Skeletal muscle tissue (tissue), 3 donors: ENCODE measurements at regions not wholly inside any gene's neighbourhood (a gene's known extent, or its start where the extent isn't known, plus 50 kb on each side); places are given as distances from the start of the nearest gene placed in this dataset.
"Not testable (repeated sequence)": the region's sequence is repeated elsewhere in the genome, so short reads cannot be mapped to it uniquely, and the experiment has no call there.

ENCODE experiments used
- H3K27ac ChIP-seq: one replicate; pipeline ENCODE4 v1.7.0; 2013; ENCODE audit warnings: mild to moderate bottlenecking, low read depth, low read length, inconsistent platforms
- H3K27me3 ChIP-seq, 3 donors: one replicate each; pipeline ENCODE4 v1.7.0; 2013; ENCODE audit warnings: low read length in 3 of 3; ENCODE audit not compliant: control insufficient read depth in 3 of 3, insufficient read depth in 3 of 3
- H3K36me3 ChIP-seq, 3 donors: one replicate each; pipeline ENCODE4 v1.7.0; 2013; ENCODE audit warnings: low read length in 3 of 3; ENCODE audit not compliant: control insufficient read depth in 3 of 3, insufficient read depth in 3 of 3
- H3K4me1 ChIP-seq, 3 donors: one replicate each; pipeline ENCODE4 v1.7.0; 2013; ENCODE audit warnings: low read length in 3 of 3, mild to moderate bottlenecking in 3 of 3; ENCODE audit not compliant: control insufficient read depth in 3 of 3, insufficient read depth in 3 of 3
- H3K4me3 ChIP-seq, 3 donors: one replicate each; pipeline ENCODE4 v1.7.0; 2013; ENCODE audit warnings: low read length in 3 of 3
- H3K9ac ChIP-seq, 3 donors: one replicate each; pipeline ENCODE4 v1.7.0; 2013; ENCODE audit warnings: low read length in 3 of 3, mild to moderate bottlenecking in 3 of 3, moderate library complexity in 2 of 3, low read depth in 1 of 3
- H3K9me3 ChIP-seq, 3 donors: one replicate each; pipeline ENCODE4 v1.7.0; 2013; ENCODE audit warnings: low read length in 3 of 3; ENCODE audit not compliant: control insufficient read depth in 3 of 3
- donor health status: Osteomylitis.

- H3K27me3 ChIP-seq, H3K9ac ChIP-seq, H3K4me1 ChIP-seq, H3K9me3 ChIP-seq, H3K4me3 ChIP-seq, H3K27ac ChIP-seq, H3K36me3 ChIP-seq: not testable (repeated sequence)
Observed at GRCh38 chr6:85128256-85128655, 321.6 kb upstream of the NT5E start.

GRCh38 chr6:85127696-85128243 is 322.1 kb upstream of the NT5E start:
- no peaks in the 10 kb centered on the region for H3K9me3 ChIP-seq
- H3K4me3 ChIP-seq: no peak overlapping the region

GRCh38 chr6:85127168-85127498 is 322.8 kb upstream of the NT5E start:
- no peaks in the 10 kb centered on the region for H3K4me1 ChIP-seq
- no peak overlapping the region for H3K27ac ChIP-seq
- no peaks in the 10 kb centered on the region for H3K36me3 ChIP-seq
- no peaks in the 10 kb centered on the region for H3K9me3 ChIP-seq
- no peak overlapping the region for H3K4me3 ChIP-seq
- no peaks in the 10 kb centered on the region for H3K27me3 ChIP-seq
- no peak overlapping the region for H3K9ac ChIP-seq

More at GRCh38 chr6:85127696-85128243, 322.1 kb upstream of the NT5E start:
- Histone ChIP-seq H3K27ac (no peak overlapping the region), H3K27me3 (no peaks in the 10 kb centered on the region), H3K4me1 (no peaks in the 10 kb centered on the region), H3K9ac (no peak overlapping the region), H3K36me3 (no peaks in the 10 kb centered on the region)

- Histone ChIP-seq H3K9me3 (no peaks in the 10 kb centered on the region), H3K9ac (no peak overlapping the region), H3K4me3 (no peak overlapping the region), H3K36me3 (no peaks in the 10 kb centered on the region), H3K27me3 (no peaks in the 10 kb centered on the region), H3K27ac (no peak overlapping the region), H3K4me1 (no peaks in the 10 kb centered on the region)
Observed at GRCh38 chr6:85126485-85127167, 323.3 kb upstream of the NT5E start.

GRCh38 chr6:85125526-85125925 is 324.4 kb upstream of the NT5E start:
- H3K4me1 ChIP-seq: no peaks in the 10 kb centered on the region
- H3K27ac ChIP-seq: no peak overlapping the region
- no peaks in the 10 kb centered on the region for H3K36me3 ChIP-seq
- H3K9ac ChIP-seq: no peak overlapping the region
- no peak overlapping the region for H3K4me3 ChIP-seq
- H3K27me3 ChIP-seq: peaks cover 0 to 2% (median 0%) of the 10 kb centered on the region in 3 donors
- H3K9me3 ChIP-seq: no peaks in the 10 kb centered on the region

- no peaks in the 10 kb centered on the region for H3K9me3 ChIP-seq
- no peak overlapping the region for H3K27ac ChIP-seq
- H3K27me3 ChIP-seq: peaks cover 0 to 3% (median 0%) of the 10 kb centered on the region in 3 donors
- no peaks in the 10 kb centered on the region for H3K4me1 ChIP-seq
- no peaks in the 10 kb centered on the region for H3K36me3 ChIP-seq
- no peak overlapping the region for H3K4me3 ChIP-seq
- no peak overlapping the region for H3K9ac ChIP-seq
Observed at GRCh38 chr6:85124472-85125354, 325.2 kb upstream of the NT5E start.

- Histone ChIP-seq H3K4me1 (no peaks in the 10 kb centered on the region), H3K9ac (no peak overlapping the region), H3K27ac (no peak overlapping the region), H3K4me3 (no peak overlapping the region), H3K27me3 (peaks cover 0 to 8% (median 0%) of the 10 kb centered on the region in 3 donors), H3K36me3 (no peaks in the 10 kb centered on the region), H3K9me3 (no peaks in the 10 kb centered on the region)
Observed at GRCh38 chr6:85121158-85121557, 328.7 kb upstream of the NT5E start.

- Histone ChIP-seq H3K9ac (no peak overlapping the region), H3K4me1 (no peaks in the 10 kb centered on the region), H3K27ac (no peak overlapping the region), H3K36me3 (no peaks in the 10 kb centered on the region), H3K9me3 (no peaks in the 10 kb centered on the region), H3K4me3 (no peak overlapping the region), H3K27me3 (peaks cover 0 to 8% (median 0%) of the 10 kb centered on the region in 3 donors)
Observed at GRCh38 chr6:85118652-85119235, 331.1 kb upstream of the NT5E start.

GRCh38 chr6:85118233-85118632 is 331.6 kb upstream of the NT5E start:
- H3K4me1 ChIP-seq: no peaks in the 10 kb centered on the region
- no peaks in the 10 kb centered on the region for H3K9me3 ChIP-seq
- no peak overlapping the region for H3K9ac ChIP-seq
- no peak overlapping the region for H3K27ac ChIP-seq
- H3K4me3 ChIP-seq: no peak overlapping the region
- no peaks in the 10 kb centered on the region for H3K36me3 ChIP-seq
- peaks cover 0 to 8% (median 0%) of the 10 kb centered on the region in 3 donors for H3K27me3 ChIP-seq

GRCh38 chr6:85116475-85116874 is 333.4 kb upstream of the NT5E start:
- Histone ChIP-seq H3K27me3 (peaks cover 0 to 8% (median 0%) of the 10 kb centered on the region in 3 donors), H3K9ac (no peak overlapping the region), H3K4me3 (no peak overlapping the region), H3K9me3 (no peaks in the 10 kb centered on the region), H3K27ac (no peak overlapping the region), H3K4me1 (no peaks in the 10 kb centered on the region), H3K36me3 (no peaks in the 10 kb centered on the region)
